IPS-18c (cell line): ENCODE measurements at regions not wholly inside any gene's neighbourhood (a gene's known extent, or its start where the extent isn't known, plus 50 kb on each side); places are given as distances from the start of the nearest gene placed in this dataset.

ENCODE experiments used
- H3K4me3 ChIP-seq: 2 replicates; pipeline ENCODE4 v1.7.0; 2013; ENCODE audit warnings: low read depth, mild to moderate bottlenecking, low read length, moderate library complexity; ENCODE audit not compliant: insufficient read depth
- H3K9me3 ChIP-seq: one replicate; pipeline ENCODE4 v1.6.1; 2013; ENCODE audit warnings: mild to moderate bottlenecking, low read length, moderate library complexity; ENCODE audit not compliant: control insufficient read depth, insufficient read depth

- H3K9me3 ChIP-seq = no peaks in the 10 kb centered on the region
- no peak overlapping the region for H3K4me3 ChIP-seq
Measured at GRCh38 chr6:133673056-133673455, 215.9 kb upstream of the TCF21 start.

- no peak overlapping the region for H3K4me3 ChIP-seq
- no peaks in the 10 kb centered on the region for H3K9me3 ChIP-seq
Measured at GRCh38 chr6:133674661-133675060, 214.3 kb upstream of the TCF21 start.

- H3K4me3 ChIP-seq = no peak overlapping the region
- H3K9me3 ChIP-seq = no peaks in the 10 kb centered on the region
Measured at GRCh38 chr6:133680994-133681393, 207.9 kb upstream of the TCF21 start.

GRCh38 chr6:133681891-133682290 lies 207.0 kb upstream of the TCF21 start:
- Histone ChIP-seq H3K9me3 (no peaks in the 10 kb centered on the region), H3K4me3 (no peak overlapping the region)

GRCh38 chr6:133682506-133683307 lies 206.2 kb upstream of the TCF21 start:
- H3K4me3 ChIP-seq = no peak overlapping the region
- no peaks in the 10 kb centered on the region for H3K9me3 ChIP-seq

- no peaks in the 10 kb centered on the region for H3K9me3 ChIP-seq
- no peak overlapping the region for H3K4me3 ChIP-seq
Measured at GRCh38 chr6:133683308-133683580, 205.7 kb upstream of the TCF21 start.

GRCh38 chr6:133683606-133684005 lies 205.3 kb upstream of the TCF21 start:
- H3K4me3 ChIP-seq = no peak overlapping the region
- H3K9me3 ChIP-seq = no peaks in the 10 kb centered on the region

GRCh38 chr6:133688705-133689492 lies 200.0 kb upstream of the TCF21 start:
- no peak overlapping the region for H3K4me3 ChIP-seq
- no peaks in the 10 kb centered on the region for H3K9me3 ChIP-seq

- H3K4me3 ChIP-seq = no peak overlapping the region
Measured at GRCh38 chr6:133689863-133690262, 199.1 kb upstream of the TCF21 start.

GRCh38 chr6:133693565-133693964 lies 195.3 kb upstream of the TCF21 start:
- Histone ChIP-seq H3K4me3 (no peak overlapping the region), H3K9me3 (no peaks in the 10 kb centered on the region)

More at GRCh38 chr6:133689863-133690262, 199.1 kb upstream of the TCF21 start:
- no peaks in the 10 kb centered on the region for H3K9me3 ChIP-seq

GRCh38 chr6:133697185-133697584 lies 191.7 kb upstream of the TCF21 start:
- no peaks in the 10 kb centered on the region for H3K9me3 ChIP-seq
- no peak overlapping the region for H3K4me3 ChIP-seq

- no peak overlapping the region for H3K4me3 ChIP-seq
- no peaks in the 10 kb centered on the region for H3K9me3 ChIP-seq
Measured at GRCh38 chr6:133697666-133698065, 191.2 kb upstream of the TCF21 start.

- H3K4me3 ChIP-seq = no peak overlapping the region
- no peaks in the 10 kb centered on the region for H3K9me3 ChIP-seq
Measured at GRCh38 chr6:133698272-133698671, 190.6 kb upstream of the TCF21 start.

GRCh38 chr6:133699741-133700385 lies 189.1 kb upstream of the TCF21 start:
- H3K9me3 ChIP-seq = no peaks in the 10 kb centered on the region

GRCh38 chr6:133701633-133702331 lies 187.1 kb upstream of the TCF21 start:
- no peaks in the 10 kb centered on the region for H3K9me3 ChIP-seq
- no peak overlapping the region for H3K4me3 ChIP-seq

More at GRCh38 chr6:133699741-133700385, 189.1 kb upstream of the TCF21 start:
- H3K4me3 ChIP-seq = no peak overlapping the region

- no peaks in the 10 kb centered on the region for H3K9me3 ChIP-seq
- no peak overlapping the region for H3K4me3 ChIP-seq
Measured at GRCh38 chr6:133704371-133704770, 184.5 kb upstream of the TCF21 start.

- Histone ChIP-seq H3K4me3 (no peak overlapping the region), H3K9me3 (no peaks in the 10 kb centered on the region)
Measured at GRCh38 chr6:133705066-133705465, 183.8 kb upstream of the TCF21 start.
